ENCODE measurements at regions not wholly inside any gene's neighbourhood (a gene's known extent, or its start where the extent isn't known, plus 50 kb on each side); places are given as distances from the start of the nearest gene placed in this dataset.

- H3K27ac ChIP-seq, result no peak overlapping the region
- H3K4me3 ChIP-seq (IDR thresholded peaks at IDR 0.05; ENCODE audit: insufficient read depth, low read depth, low read length), result no peak overlapping the region
- no peaks in the 10 kb centered on the region for H3K79me2 ChIP-seq (ENCODE audit: insufficient read depth, low read depth)
- H3K36me3 ChIP-seq (ENCODE audit: insufficient read depth), result no peaks in the 10 kb centered on the region
- H4K20me1 ChIP-seq (ENCODE audit: insufficient read depth), result no peaks in the 10 kb centered on the region
- H3K4me1 ChIP-seq (ENCODE audit: low read depth, poor library complexity, severe bottlenecking), result peaks cover 30% of the 10 kb centered on the region
- no peak overlapping the region for H2AFZ ChIP-seq (ENCODE audit: low read depth)
- no peaks in the 10 kb centered on the region for H3K27me3 ChIP-seq (ENCODE audit: insufficient read depth, low read depth)
- no peak overlapping the region for H3K4me2 ChIP-seq
- H3K9ac ChIP-seq, result no peak overlapping the region
- TF ChIP-seq CTCF (conservative IDR thresholded peaks at IDR 0.05; ENCODE audit: low read depth, low read length), result no peak
These were observed 308.8 kb downstream of the BRINP2 start for GRCh38 chr1:177479600-177479999.

GRCh38 chr1:177476676-177477075 lies 305.9 kb downstream of the BRINP2 start:
- H3K27me3 ChIP-seq (ENCODE audit: insufficient read depth, low read depth), result no peaks in the 10 kb centered on the region
- H3K27ac ChIP-seq, result peak overlapping the region; percentile 76
- peak overlapping the region; percentile 4; the same call in 1 of the 2 replicates for H2AFZ ChIP-seq (ENCODE audit: low read depth)
- H3K4me1 ChIP-seq (ENCODE audit: low read depth, poor library complexity, severe bottlenecking), result peaks cover 30% of the 10 kb centered on the region
- H3K4me2 ChIP-seq, result peak overlapping the region; percentile 59
- no peak for TF ChIP-seq CTCF (conservative IDR thresholded peaks at IDR 0.05; ENCODE audit: low read depth, low read length)
- H3K4me3 ChIP-seq (IDR thresholded peaks at IDR 0.05; ENCODE audit: insufficient read depth, low read depth, low read length), result no peak overlapping the region
- H3K9ac ChIP-seq, result peak overlapping the region; percentile 35; the same call in 1 of the 2 replicates
- H3K36me3 ChIP-seq (ENCODE audit: insufficient read depth), result no peaks in the 10 kb centered on the region
- no peaks in the 10 kb centered on the region for H4K20me1 ChIP-seq (ENCODE audit: insufficient read depth)
- no peaks in the 10 kb centered on the region for H3K79me2 ChIP-seq (ENCODE audit: insufficient read depth, low read depth)

- Histone ChIP-seq H3K27me3 (ENCODE audit: insufficient read depth, low read depth) (no peaks in the 10 kb centered on the region), H3K79me2 (ENCODE audit: insufficient read depth, low read depth) (no peaks in the 10 kb centered on the region), H3K27ac (no peak overlapping the region), H3K4me2 (no peak overlapping the region), H3K4me1 (ENCODE audit: low read depth, poor library complexity, severe bottlenecking) (peaks cover 22% of the 10 kb centered on the region), H3K4me3 (IDR thresholded peaks at IDR 0.05; ENCODE audit: insufficient read depth, low read depth, low read length) (no peak overlapping the region), H3K36me3 (ENCODE audit: insufficient read depth) (no peaks in the 10 kb centered on the region), H3K9ac (no peak overlapping the region), H4K20me1 (ENCODE audit: insufficient read depth) (no peaks in the 10 kb centered on the region), H2AFZ (ENCODE audit: low read depth) (no peak overlapping the region)
- TF ChIP-seq CTCF (conservative IDR thresholded peaks at IDR 0.05; ENCODE audit: low read depth, low read length), result no peak
These were observed 301.8 kb downstream of the BRINP2 start for GRCh38 chr1:177472567-177472966.

- Histone ChIP-seq H3K27me3 (ENCODE audit: insufficient read depth, low read depth) (no peaks in the 10 kb centered on the region), H3K79me2 (ENCODE audit: insufficient read depth, low read depth) (no peaks in the 10 kb centered on the region), H3K36me3 (ENCODE audit: insufficient read depth) (no peaks in the 10 kb centered on the region), H3K4me1 (ENCODE audit: low read depth, poor library complexity, severe bottlenecking) (peaks cover 9% of the 10 kb centered on the region), H2AFZ (ENCODE audit: low read depth) (no peak overlapping the region), H3K4me2 (no peak overlapping the region), H3K27ac (no peak overlapping the region), H4K20me1 (ENCODE audit: insufficient read depth) (no peaks in the 10 kb centered on the region), H3K4me3 (IDR thresholded peaks at IDR 0.05; ENCODE audit: insufficient read depth, low read depth, low read length) (no peak overlapping the region), H3K9ac (no peak overlapping the region)
- TF ChIP-seq CTCF (conservative IDR thresholded peaks at IDR 0.05; ENCODE audit: low read depth, low read length), result no peak
These were observed 300.5 kb downstream of the BRINP2 start for GRCh38 chr1:177471244-177471643.
